Stimulated activated naive CD4-positive, alpha-beta T cell (primary cell): ENCODE measurements at regions not wholly inside any gene's neighbourhood (a gene's known extent, or its start where the extent isn't known, plus 50 kb on each side); places are given as distances from the start of the nearest gene placed in this dataset.
"Not testable (repeated sequence)": the region's sequence is repeated elsewhere in the genome, so short reads cannot be mapped to it uniquely, and the experiment has no call there.

Experiments
- DNase-seq, 6 experiments: peaks; one replicate each; lab custom pipeline; 2025; lab: John Stamatoyannopoulos, UW

GRCh38 chr2:208608122-208608835 lies 201.7 kb downstream of the PTH2R start:
- DNase-seq = no peak

- DNase-seq = no peak
These were observed 202.7 kb downstream of the PTH2R start for GRCh38 chr2:208609166-208609804.

GRCh38 chr2:208615675-208616074 lies 209.1 kb downstream of the PTH2R start:
- DNase-seq = not testable (repeated sequence)

- DNase-seq = no peak
These were observed 211.6 kb downstream of the PTH2R start for GRCh38 chr2:208618220-208618619.

- DNase-seq = no peak
These were observed 213.4 kb downstream of the PTH2R start for GRCh38 chr2:208619993-208620392.

- DNase-seq = no peak
These were observed 213.9 kb downstream of the PTH2R start for GRCh38 chr2:208620487-208620978.

- DNase-seq = no peak
These were observed 220.7 kb downstream of the PTH2R start for GRCh38 chr2:208627110-208627884.

- no peak for DNase-seq
These were observed 221.3 kb downstream of the PTH2R start for GRCh38 chr2:208627916-208628315.

- no peak for DNase-seq
These were observed 231.5 kb downstream of the PTH2R start for GRCh38 chr2:208638059-208638458.

- DNase-seq = no peak
These were observed 235.7 kb downstream of the PTH2R start for GRCh38 chr2:208642125-208642779.

- no peak for DNase-seq
These were observed 236.6 kb downstream of the PTH2R start for GRCh38 chr2:208643145-208643544.

GRCh38 chr2:208645226-208645625 lies 238.6 kb downstream of the PTH2R start:
- no peak for DNase-seq

GRCh38 chr2:208648368-208648767 lies 241.8 kb downstream of the PTH2R start:
- no peak for DNase-seq

- DNase-seq = no peak
These were observed 246.8 kb downstream of the PTH2R start for GRCh38 chr2:208653383-208653782.

GRCh38 chr2:208654056-208654455 lies 247.5 kb downstream of the PTH2R start:
- no peak for DNase-seq

- DNase-seq = no peak
These were observed 250.9 kb downstream of the PTH2R start for GRCh38 chr2:208657468-208657867.

GRCh38 chr2:208669394-208669793 lies 262.8 kb downstream of the PTH2R start:
- no peak for DNase-seq

GRCh38 chr2:208671284-208671683 lies 264.7 kb downstream of the PTH2R start:
- DNase-seq = no peak

GRCh38 chr2:208671886-208672680 lies 265.5 kb downstream of the PTH2R start:
- no peak for DNase-seq

GRCh38 chr2:208673631-208674030 lies 267.0 kb downstream of the PTH2R start:
- no peak for DNase-seq

GRCh38 chr2:208674919-208675318 lies 268.3 kb downstream of the PTH2R start:
- no peak for DNase-seq
